Upper lobe of left lung (tissue), 4 donors: ENCODE measurements at regions not wholly inside any gene's neighbourhood (a gene's known extent, or its start where the extent isn't known, plus 50 kb on each side); places are given as distances from the start of the nearest gene placed in this dataset.

Source experiments
- EP300 ChIP-seq, 4 donors: sonication (generic); formaldehyde crosslinking; IDR thresholded peaks; one replicate each; pipeline ENCODE4 v1.5.1; 2017; ENCODE audit warnings: antibody characterized with exemption in 4 of 4, control low read depth in 2 of 4
- POLR2A ChIP-seq, 4 donors: fragments of 450-650 bp; IDR thresholded peaks; one replicate each; pipeline ENCODE4 v1.5.1; 2016 to 2017; ENCODE audit warnings: antibody characterized with exemption in 4 of 4, mild to moderate bottlenecking in 2 of 4
- TF ChIP-seq, protein P1 (sequence below), 6 experiments: fragments of 450-650 bp in 4 of 6; fragments of 200-600 bp in 2 of 6; sonication (generic) in 2 of 6; IDR thresholded peaks; one replicate each; pipeline ENCODE4 v1.5.1; 2016 to 2019; ENCODE audit warnings: antibody characterized with exemption in 6 of 6

GRCh38 chr10:69731184-69731583 is 70.5 kb upstream of the COL13A1 start:
- TF ChIP-seq, protein P1, sequence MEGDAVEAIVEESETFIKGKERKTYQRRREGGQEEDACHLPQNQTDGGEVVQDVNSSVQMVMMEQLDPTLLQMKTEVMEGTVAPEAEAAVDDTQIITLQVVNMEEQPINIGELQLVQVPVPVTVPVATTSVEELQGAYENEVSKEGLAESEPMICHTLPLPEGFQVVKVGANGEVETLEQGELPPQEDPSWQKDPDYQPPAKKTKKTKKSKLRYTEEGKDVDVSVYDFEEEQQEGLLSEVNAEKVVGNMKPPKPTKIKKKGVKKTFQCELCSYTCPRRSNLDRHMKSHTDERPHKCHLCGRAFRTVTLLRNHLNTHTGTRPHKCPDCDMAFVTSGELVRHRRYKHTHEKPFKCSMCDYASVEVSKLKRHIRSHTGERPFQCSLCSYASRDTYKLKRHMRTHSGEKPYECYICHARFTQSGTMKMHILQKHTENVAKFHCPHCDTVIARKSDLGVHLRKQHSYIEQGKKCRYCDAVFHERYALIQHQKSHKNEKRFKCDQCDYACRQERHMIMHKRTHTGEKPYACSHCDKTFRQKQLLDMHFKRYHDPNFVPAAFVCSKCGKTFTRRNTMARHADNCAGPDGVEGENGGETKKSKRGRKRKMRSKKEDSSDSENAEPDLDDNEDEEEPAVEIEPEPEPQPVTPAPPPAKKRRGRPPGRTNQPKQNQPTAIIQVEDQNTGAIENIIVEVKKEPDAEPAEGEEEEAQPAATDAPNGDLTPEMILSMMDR (IDR thresholded peaks at IDR 0.05), result no peak
- TF ChIP-seq POLR2A (IDR thresholded peaks at IDR 0.05) (no peak), EP300 (IDR thresholded peaks at IDR 0.05) (no peak)
